HG03575 (cell line): ENCODE measurements at regions not wholly inside any gene's neighbourhood (a gene's known extent, or its start where the extent isn't known, plus 50 kb on each side); places are given as distances from the start of the nearest gene placed in this dataset.

Experiments
- ATAC-seq: cut with Tn5 transposase; IDR thresholded peaks from one replicate; pipeline ENCODE4 v1.9.1; 2021; ENCODE audit not compliant: unreplicated experiment, insufficient number of reproducible peaks, low FRiP score; ENCODE audit errors: extremely low read depth

GRCh38 chr4:124177647-124178425 lies 534.7 kb downstream of the ANKRD50 start:
- ATAC-seq = no peak

GRCh38 chr4:124178449-124179021 lies 534.0 kb downstream of the ANKRD50 start:
- ATAC-seq = no peak

GRCh38 chr4:124179506-124180186 lies 532.9 kb downstream of the ANKRD50 start:
- ATAC-seq = no peak

- no peak for ATAC-seq
These were observed 531.5 kb downstream of the ANKRD50 start for GRCh38 chr4:124181039-124181438.

- ATAC-seq = no peak
These were observed 529.3 kb downstream of the ANKRD50 start for GRCh38 chr4:124183231-124183630.

GRCh38 chr4:124183926-124184325 lies 528.6 kb downstream of the ANKRD50 start:
- no peak for ATAC-seq

GRCh38 chr4:124184792-124185191 lies 527.7 kb downstream of the ANKRD50 start:
- ATAC-seq = no peak

- no peak for ATAC-seq
These were observed 523.9 kb downstream of the ANKRD50 start for GRCh38 chr4:124188595-124188994.

- ATAC-seq = no peak
These were observed 523.0 kb downstream of the ANKRD50 start for GRCh38 chr4:124189545-124189944.

- ATAC-seq = no peak
These were observed 521.2 kb downstream of the ANKRD50 start for GRCh38 chr4:124191329-124191728.

- ATAC-seq = no peak
These were observed 520.0 kb downstream of the ANKRD50 start for GRCh38 chr4:124192544-124192943.

- no peak for ATAC-seq
These were observed 513.3 kb downstream of the ANKRD50 start for GRCh38 chr4:124199185-124199584.

GRCh38 chr4:124199755-124200154 lies 512.8 kb downstream of the ANKRD50 start:
- no peak for ATAC-seq

- no peak for ATAC-seq
These were observed 510.9 kb downstream of the ANKRD50 start for GRCh38 chr4:124201636-124202035.

GRCh38 chr4:124202099-124202498 lies 510.4 kb downstream of the ANKRD50 start:
- ATAC-seq = no peak

GRCh38 chr4:124203613-124204238 lies 508.8 kb downstream of the ANKRD50 start:
- ATAC-seq = no peak

- ATAC-seq = no peak
These were observed 505.5 kb downstream of the ANKRD50 start for GRCh38 chr4:124206779-124207605.

GRCh38 chr4:124209211-124209610 lies 503.3 kb downstream of the ANKRD50 start:
- no peak for ATAC-seq

- ATAC-seq = no peak
These were observed 502.9 kb downstream of the ANKRD50 start for GRCh38 chr4:124209626-124210025.
